ENCODE measurements at regions not wholly inside any gene's neighbourhood (a gene's known extent, or its start where the extent isn't known, plus 50 kb on each side); places are given as distances from the start of the nearest gene placed in this dataset.

- Histone ChIP-seq H3K4me2 (replicated peaks; ENCODE audit: low read depth, low read length, poor library complexity, severe bottlenecking) (no peak overlapping the region), H3K9me3 (ENCODE audit: control extremely low read depth in 1 of 3, control insufficient read depth in 2 of 3, insufficient read depth in 1 of 3, low read length in 2 of 3) (no peaks in the 10 kb centered on the region), H3K27ac (ENCODE audit: low read length in 2 of 2) (no peak overlapping the region), H3K36me3 (replicated peaks in 1 of 2; ENCODE audit: control extremely low read depth in 1 of 2, control insufficient read depth in 1 of 2, extremely low read depth in 1 of 2, insufficient read depth in 2 of 2, low read length in 1 of 2) (no peaks in the 10 kb centered on the region), H3K79me2 (ENCODE audit: control insufficient read depth, insufficient read depth, low read length) (no peaks in the 10 kb centered on the region), H3K4me3 (ENCODE audit: control extremely low read depth in 1 of 5, extremely low read depth in 1 of 5, insufficient read depth in 1 of 5, low read depth in 2 of 5, low read length in 4 of 5) (no peak overlapping the region), H3K9ac (ENCODE audit: low read length) (no peak overlapping the region), H3K4me1 (ENCODE audit: control insufficient read depth in 2 of 2, insufficient read depth in 2 of 2, low read length in 2 of 2) (no peaks in the 10 kb centered on the region), H3K27me3 (replicated peaks in 1 of 4; ENCODE audit: control extremely low read depth in 1 of 4, control insufficient read depth in 3 of 4, insufficient read depth in 4 of 4, low read length in 3 of 4) (no peaks in the 10 kb centered on the region), H4K20me1 (ENCODE audit: control insufficient read depth, insufficient read depth, low read length, poor library complexity, severe bottlenecking) (no peaks in the 10 kb centered on the region), H2AFZ (ENCODE audit: insufficient read depth, low read depth, low read length, poor library complexity, severe bottlenecking) (no peak overlapping the region)
- H3K27ac Mint-ChIP-seq = no peak overlapping the region
- H3K27me3 Mint-ChIP-seq = no peaks in the 10 kb centered on the region
- ChIA-PET POLR2A (no interaction called here), CTCF (no interaction called here)
- no peaks in the 10 kb centered on the region for H3K9me3 Mint-ChIP-seq (ENCODE audit: insufficient read depth)
- WGBS (ENCODE audit: insufficient coverage) = no CpG with 5 or more reads among the region's 6 CpGs
- ATAC-seq (ENCODE audit: low read depth) = no peak
- intact Hi-C loops (cut with micrococcal nuclease) = no loop called here
- TF ChIP-seq, protein P1, sequence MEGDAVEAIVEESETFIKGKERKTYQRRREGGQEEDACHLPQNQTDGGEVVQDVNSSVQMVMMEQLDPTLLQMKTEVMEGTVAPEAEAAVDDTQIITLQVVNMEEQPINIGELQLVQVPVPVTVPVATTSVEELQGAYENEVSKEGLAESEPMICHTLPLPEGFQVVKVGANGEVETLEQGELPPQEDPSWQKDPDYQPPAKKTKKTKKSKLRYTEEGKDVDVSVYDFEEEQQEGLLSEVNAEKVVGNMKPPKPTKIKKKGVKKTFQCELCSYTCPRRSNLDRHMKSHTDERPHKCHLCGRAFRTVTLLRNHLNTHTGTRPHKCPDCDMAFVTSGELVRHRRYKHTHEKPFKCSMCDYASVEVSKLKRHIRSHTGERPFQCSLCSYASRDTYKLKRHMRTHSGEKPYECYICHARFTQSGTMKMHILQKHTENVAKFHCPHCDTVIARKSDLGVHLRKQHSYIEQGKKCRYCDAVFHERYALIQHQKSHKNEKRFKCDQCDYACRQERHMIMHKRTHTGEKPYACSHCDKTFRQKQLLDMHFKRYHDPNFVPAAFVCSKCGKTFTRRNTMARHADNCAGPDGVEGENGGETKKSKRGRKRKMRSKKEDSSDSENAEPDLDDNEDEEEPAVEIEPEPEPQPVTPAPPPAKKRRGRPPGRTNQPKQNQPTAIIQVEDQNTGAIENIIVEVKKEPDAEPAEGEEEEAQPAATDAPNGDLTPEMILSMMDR (IDR thresholded peaks at IDR 0.05) = no peak
- TF ChIP-seq EZH2 (IDR thresholded peaks at IDR 0.05; ENCODE audit: borderline replicate concordance, insufficient read depth, low read depth, low read length, poor library complexity, severe bottlenecking) = no peak
- no peak overlapping the region for H3K4me3 Mint-ChIP-seq
- no peak for DNase-seq
- no peaks in the 10 kb centered on the region for H3K4me1 Mint-ChIP-seq
Observed at GRCh38 chr12:59077575-59078426, 157.5 kb upstream of the LRIG3 start.

GRCh38 chr12:59077153-59077552, 156.8 kb upstream of the LRIG3 start:
- no peaks in the 10 kb centered on the region for H3K4me1 Mint-ChIP-seq
- no peak overlapping the region for H2AFZ ChIP-seq (ENCODE audit: insufficient read depth, low read depth, low read length, poor library complexity, severe bottlenecking)
- no peak overlapping the region for H3K4me2 ChIP-seq (replicated peaks; ENCODE audit: low read depth, low read length, poor library complexity, severe bottlenecking)
- DNase-seq (no peak), ATAC-seq (ENCODE audit: low read depth) (no peak)
- no peak overlapping the region for H3K9ac ChIP-seq (ENCODE audit: low read length)
- H3K27me3 ChIP-seq (replicated peaks in 1 of 4; ENCODE audit: control extremely low read depth in 1 of 4, control insufficient read depth in 3 of 4, insufficient read depth in 4 of 4, low read length in 3 of 4) = no peaks in the 10 kb centered on the region
- H3K27me3 Mint-ChIP-seq = no peaks in the 10 kb centered on the region
- no CpG with 5 or more reads among the region's 3 CpGs for WGBS (ENCODE audit: insufficient coverage)
- H3K9me3 ChIP-seq (ENCODE audit: control extremely low read depth in 1 of 3, control insufficient read depth in 2 of 3, insufficient read depth in 1 of 3, low read length in 2 of 3) = no peaks in the 10 kb centered on the region
- intact Hi-C loops (cut with micrococcal nuclease) = no loop called here
- no peaks in the 10 kb centered on the region for H3K36me3 ChIP-seq (replicated peaks in 1 of 2; ENCODE audit: control extremely low read depth in 1 of 2, control insufficient read depth in 1 of 2, extremely low read depth in 1 of 2, insufficient read depth in 2 of 2, low read length in 1 of 2)
- H3K27ac Mint-ChIP-seq = no peak overlapping the region
- TF ChIP-seq EZH2 (IDR thresholded peaks at IDR 0.05; ENCODE audit: borderline replicate concordance, insufficient read depth, low read depth, low read length, poor library complexity, severe bottlenecking) = no peak
- TF ChIP-seq, protein P1 (IDR thresholded peaks at IDR 0.05) = no peak
- no peaks in the 10 kb centered on the region for H3K4me1 ChIP-seq (ENCODE audit: control insufficient read depth in 2 of 2, insufficient read depth in 2 of 2, low read length in 2 of 2)
- H3K4me3 Mint-ChIP-seq = no peak overlapping the region
- H4K20me1 ChIP-seq (ENCODE audit: control insufficient read depth, insufficient read depth, low read length, poor library complexity, severe bottlenecking) = no peaks in the 10 kb centered on the region
- no peak overlapping the region for H3K27ac ChIP-seq (ENCODE audit: low read length in 2 of 2)
- POLR2A ChIA-PET = no interaction called here
- H3K4me3 ChIP-seq (ENCODE audit: control extremely low read depth in 1 of 5, extremely low read depth in 1 of 5, insufficient read depth in 1 of 5, low read depth in 2 of 5, low read length in 4 of 5) = no peak overlapping the region
- CTCF ChIA-PET = no interaction called here
- H3K9me3 Mint-ChIP-seq (ENCODE audit: insufficient read depth) = no peaks in the 10 kb centered on the region
- no peaks in the 10 kb centered on the region for H3K79me2 ChIP-seq (ENCODE audit: control insufficient read depth, insufficient read depth, low read length)

Measured in B cell (primary cell).